H1 (cell line): ENCODE measurements at regions not wholly inside any gene's neighbourhood (a gene's known extent, or its start where the extent isn't known, plus 50 kb on each side); places are given as distances from the start of the nearest gene placed in this dataset.

Source experiments
- BACH1 ChIP-seq: IDR thresholded peaks from 2 replicates; pipeline ENCODE4 v1.6.1; 2012; ENCODE audit warnings: low read length, improper control_type of control experiment
- CREB1 ChIP-seq: IDR thresholded peaks from 2 replicates; pipeline ENCODE4 v1.6.1; 2012; ENCODE audit warnings: inconsistent platforms
- CTCF ChIP-seq, 3 experiments: IDR thresholded peaks; 1 replicate in 2 of 3; 2 replicates in 1 of 3; pipeline versions ENCODE4 v1.5.1 to v1.6.1; 2011; ENCODE audit warnings: low read length in 3 of 3, mild to moderate bottlenecking in 3 of 3, inconsistent platforms in 2 of 3, low read depth in 1 of 3, moderate library complexity in 1 of 3; ENCODE audit not compliant: insufficient read depth in 1 of 3; ENCODE audit errors: control extremely low read depth in 1 of 3
- EZH2 ChIP-seq: fragments of 200-600 bp; sonication (generic); IDR thresholded peaks from 2 replicates; pipeline ENCODE4 v1.7.1; 2012; ENCODE audit warnings: low read depth, mild to moderate bottlenecking, moderate library complexity, low read length, inconsistent platforms; ENCODE audit not compliant: severe bottlenecking
- JUND ChIP-seq: IDR thresholded peaks from 2 replicates; pipeline ENCODE4 v1.6.1; 2011; ENCODE audit warnings: mild to moderate bottlenecking, improper control_type of control experiment, low read length
- KDM1A ChIP-seq: fragments of 200-600, 300-600 bp; sonication (generic); IDR thresholded peaks from 2 replicates; pipeline ENCODE4 v1.7.1; 2016; ENCODE audit warnings: mild to moderate bottlenecking, low read length, borderline replicate concordance
- MAFK ChIP-seq: IDR thresholded peaks from 2 replicates; pipeline ENCODE4 v1.6.1; 2012; ENCODE audit warnings: low read depth, mild to moderate bottlenecking, improper control_type of control experiment, low read length
- POLR2A ChIP-seq, 2 experiments: IDR thresholded peaks; 1 replicate in 1 of 2; 2 replicates in 1 of 2; pipeline ENCODE4 v1.6.1; 2011; ENCODE audit warnings: low read depth in 2 of 2, low read length in 2 of 2, mild to moderate bottlenecking in 2 of 2; ENCODE audit errors: control extremely low read depth in 1 of 2
- RFX5 ChIP-seq: IDR thresholded peaks from 2 replicates; pipeline ENCODE4 v1.6.1; 2011; ENCODE audit warnings: low read depth, low read length, improper control_type of control experiment, borderline replicate concordance
- RXRA ChIP-seq: IDR thresholded peaks from 2 replicates; pipeline ENCODE4 v1.6.1; 2011; ENCODE audit warnings: low read depth, mild to moderate bottlenecking, low read length, moderate library complexity; ENCODE audit not compliant: insufficient read depth
- SAP30 ChIP-seq: fragments of 300-600 bp; sonication (generic); IDR thresholded peaks from 2 replicates; pipeline ENCODE4 v1.7.1; 2012; ENCODE audit warnings: low read length, moderate library complexity, mild to moderate bottlenecking, inconsistent platforms; ENCODE audit not compliant: insufficient read depth, insufficient replicate concordance
- SIN3A ChIP-seq, 2 experiments: IDR thresholded peaks in 1 of 2; conservative IDR thresholded peaks in 1 of 2; 2 replicates each; pipeline ENCODE4 v1.6.1; 2011 to 2012; ENCODE audit warnings: low read length in 2 of 2, improper control_type of control experiment in 1 of 2, low read depth in 1 of 2, mild to moderate bottlenecking in 1 of 2
- SIX5 ChIP-seq: IDR thresholded peaks from 2 replicates; pipeline ENCODE4 v1.6.1; 2011; ENCODE audit warnings: mild to moderate bottlenecking, low read depth, low read length
- TF ChIP-seq, protein P1 (sequence below): IDR thresholded peaks from 2 replicates; pipeline ENCODE4 v1.6.1; 2012; ENCODE audit warnings: inconsistent platforms

DNA sequence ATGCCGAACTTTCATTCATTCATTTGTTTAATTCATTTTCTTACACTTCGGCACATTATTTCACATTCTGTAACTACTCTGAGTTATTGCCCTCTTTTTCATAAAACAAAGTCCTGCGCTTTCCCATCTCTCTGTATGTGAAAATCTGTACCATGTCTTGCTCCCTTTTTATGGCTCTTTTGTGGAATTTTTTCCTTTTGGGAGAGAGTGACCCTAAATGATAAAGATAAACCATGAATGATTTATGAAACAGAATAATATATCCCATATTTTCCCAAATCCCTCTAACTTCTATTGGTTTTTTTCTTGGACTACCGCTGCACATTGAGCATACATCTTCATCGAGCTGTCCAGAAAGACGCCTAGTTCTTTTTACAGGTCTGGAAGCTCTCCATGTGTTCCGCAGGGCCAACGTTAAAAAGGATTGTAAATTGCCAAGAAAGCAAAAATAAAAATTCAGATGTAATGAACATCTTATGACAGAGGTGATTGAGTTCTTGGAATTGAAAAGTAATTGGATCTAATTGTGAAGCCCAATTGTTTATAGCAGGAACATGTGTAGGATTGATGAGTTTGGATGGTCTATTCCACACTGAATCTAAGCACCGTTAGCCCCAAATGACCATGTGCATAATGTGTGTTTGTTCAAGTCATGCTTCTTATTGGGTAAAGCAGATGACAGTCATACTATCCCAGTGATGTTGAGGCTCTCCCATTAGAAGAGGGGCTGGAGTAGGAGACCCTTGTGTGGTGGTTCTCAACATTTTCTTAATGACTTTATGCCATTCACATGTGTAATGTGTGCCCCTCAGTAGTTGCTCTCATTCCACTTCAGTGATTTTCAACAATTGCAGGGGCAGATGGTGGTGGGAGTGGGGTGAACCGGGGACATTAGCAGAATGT lies 378.9 kb downstream of the DLEU7 start:
- no peak for TF ChIP-seq CTCF (IDR thresholded peaks at IDR 0.05; ENCODE audit: control extremely low read depth in 1 of 3, insufficient read depth in 1 of 3, low read depth in 1 of 3, low read length in 3 of 3)
- TF ChIP-seq SIN3A (conservative IDR thresholded peaks at IDR 0.05 in 1 of 2, IDR thresholded peaks at IDR 0.05 in 1 of 2; ENCODE audit: low read depth in 1 of 2, low read length in 2 of 2): no peak
- no peak for TF ChIP-seq POLR2A (IDR thresholded peaks at IDR 0.05; ENCODE audit: control extremely low read depth in 1 of 2, low read depth in 2 of 2, low read length in 2 of 2)
- no peak for TF ChIP-seq RFX5
- no peak for TF ChIP-seq BACH1
- TF ChIP-seq JUND: no peak
- no peak for TF ChIP-seq MAFK
- TF ChIP-seq, protein P1, sequence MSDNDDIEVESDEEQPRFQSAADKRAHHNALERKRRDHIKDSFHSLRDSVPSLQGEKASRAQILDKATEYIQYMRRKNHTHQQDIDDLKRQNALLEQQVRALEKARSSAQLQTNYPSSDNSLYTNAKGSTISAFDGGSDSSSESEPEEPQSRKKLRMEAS: no peak
- no peak for TF ChIP-seq SAP30
- TF ChIP-seq KDM1A: no peak
- TF ChIP-seq EZH2: no peak
- no peak for TF ChIP-seq CREB1
- no peak for TF ChIP-seq RXRA
- TF ChIP-seq SIX5: no peak
